IPS-15b (cell line): ENCODE measurements at regions not wholly inside any gene's neighbourhood (a gene's known extent, or its start where the extent isn't known, plus 50 kb on each side); places are given as distances from the start of the nearest gene placed in this dataset.

ENCODE experiments used
- H3K27me3 ChIP-seq: one replicate; pipeline ENCODE4 v1.6.1; 2013; ENCODE audit warnings: low read length; ENCODE audit not compliant: control insufficient read depth, insufficient read depth
- H3K36me3 ChIP-seq: one replicate; pipeline ENCODE4 v1.6.1; 2013; ENCODE audit warnings: low read length; ENCODE audit not compliant: control insufficient read depth, insufficient read depth
- H3K4me1 ChIP-seq: one replicate; pipeline ENCODE4 v1.6.1; 2013; ENCODE audit warnings: mild to moderate bottlenecking, low read length; ENCODE audit not compliant: control insufficient read depth, insufficient read depth
- H3K4me3 ChIP-seq: one replicate; pipeline ENCODE4 v1.5.1; 2013; ENCODE audit warnings: low read depth, low read length
- H3K9ac ChIP-seq: one replicate; pipeline ENCODE4 v1.6.1; 2013; ENCODE audit warnings: low read depth, mild to moderate bottlenecking, low read length
- H3K9me3 ChIP-seq: one replicate; pipeline ENCODE4 v1.6.1; 2013; ENCODE audit warnings: mild to moderate bottlenecking, low read length; ENCODE audit not compliant: control insufficient read depth, insufficient read depth

GRCh38 chr4:3848323-3848722, 82.1 kb downstream of the ADRA2C start:
- no peaks in the 10 kb centered on the region for H3K36me3 ChIP-seq
- H3K4me1 ChIP-seq = peaks cover 13% of the 10 kb centered on the region
- no peaks in the 10 kb centered on the region for H3K9me3 ChIP-seq
- H3K27me3 ChIP-seq = no peaks in the 10 kb centered on the region
- no peak overlapping the region for H3K4me3 ChIP-seq
- H3K9ac ChIP-seq = no peak overlapping the region

GRCh38 chr4:3849140-3849539, 83.0 kb downstream of the ADRA2C start:
- Histone ChIP-seq H3K4me1 (peaks cover 13% of the 10 kb centered on the region), H3K9ac (no peak overlapping the region), H3K27me3 (no peaks in the 10 kb centered on the region), H3K36me3 (no peaks in the 10 kb centered on the region), H3K9me3 (no peaks in the 10 kb centered on the region), H3K4me3 (no peak overlapping the region)

DNA sequence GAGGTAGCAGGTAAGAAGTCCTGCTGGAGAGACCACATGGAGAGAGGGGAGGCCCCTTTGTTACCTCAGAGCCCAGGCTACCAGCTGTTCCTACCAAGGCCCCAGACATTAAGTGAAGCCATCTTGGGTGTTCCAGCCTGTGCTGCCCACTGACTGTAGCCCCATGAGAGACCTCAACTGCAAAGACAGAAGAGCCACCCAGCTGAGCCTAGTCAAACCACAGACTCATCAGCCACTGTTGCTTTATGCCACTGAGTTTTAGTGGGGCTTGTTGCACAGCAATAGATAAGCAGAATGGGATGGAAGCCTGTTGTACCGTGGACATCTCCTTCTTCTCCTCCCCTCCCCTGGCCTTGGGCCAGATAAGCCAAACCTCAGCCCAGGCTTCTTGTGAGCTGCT, 83.9 kb downstream of the ADRA2C start:
- Histone ChIP-seq H3K27me3 (no peaks in the 10 kb centered on the region), H3K36me3 (no peaks in the 10 kb centered on the region), H3K9me3 (no peaks in the 10 kb centered on the region), H3K9ac (no peak overlapping the region), H3K4me3 (no peak overlapping the region), H3K4me1 (peaks cover 13% of the 10 kb centered on the region)

GRCh38 chr4:3851211-3851610, 85.0 kb downstream of the ADRA2C start:
- H3K4me3 ChIP-seq = no peak overlapping the region

GRCh38 chr4:3851881-3852280, 85.7 kb downstream of the ADRA2C start:
- H3K36me3 ChIP-seq = no peaks in the 10 kb centered on the region
- H3K4me3 ChIP-seq = no peak overlapping the region
- H3K27me3 ChIP-seq = no peaks in the 10 kb centered on the region
- no peak overlapping the region for H3K9ac ChIP-seq
- no peaks in the 10 kb centered on the region for H3K9me3 ChIP-seq
- peaks cover 13% of the 10 kb centered on the region for H3K4me1 ChIP-seq

More at GRCh38 chr4:3851211-3851610, 85.0 kb downstream of the ADRA2C start:
- no peaks in the 10 kb centered on the region for H3K36me3 ChIP-seq
- H3K27me3 ChIP-seq = no peaks in the 10 kb centered on the region
- peaks cover 13% of the 10 kb centered on the region for H3K4me1 ChIP-seq
- H3K9me3 ChIP-seq = no peaks in the 10 kb centered on the region
- H3K9ac ChIP-seq = no peak overlapping the region

GRCh38 chr4:3852309-3852708, 86.1 kb downstream of the ADRA2C start:
- Histone ChIP-seq H3K4me3 (no peak overlapping the region), H3K9ac (no peak overlapping the region), H3K9me3 (no peaks in the 10 kb centered on the region), H3K36me3 (no peaks in the 10 kb centered on the region), H3K4me1 (peaks cover 13% of the 10 kb centered on the region), H3K27me3 (no peaks in the 10 kb centered on the region)

DNA sequence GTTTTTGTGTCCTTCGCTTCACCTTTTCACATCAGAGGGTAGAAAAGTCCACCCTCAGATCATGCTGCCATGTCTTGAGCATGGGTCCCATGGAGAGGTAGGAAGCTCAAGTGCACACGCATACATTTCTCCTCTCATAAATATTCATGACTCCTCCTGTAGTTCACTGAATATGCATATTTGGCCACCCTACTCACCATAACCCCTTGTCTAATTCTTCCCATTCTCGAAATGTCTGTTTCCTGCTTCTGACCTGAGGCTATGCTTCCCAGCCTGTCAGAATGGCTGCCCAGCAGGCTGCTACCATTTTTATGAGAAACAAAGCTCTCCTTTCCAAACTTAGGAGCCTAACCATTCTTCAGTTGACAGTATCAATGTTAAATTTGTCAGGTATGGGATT, 86.5 kb downstream of the ADRA2C start:
- H3K36me3 ChIP-seq = no peaks in the 10 kb centered on the region
- no peaks in the 10 kb centered on the region for H3K9me3 ChIP-seq
- H3K4me1 ChIP-seq = peaks cover 13% of the 10 kb centered on the region
- no peak overlapping the region for H3K4me3 ChIP-seq
- no peaks in the 10 kb centered on the region for H3K27me3 ChIP-seq
- no peak overlapping the region for H3K9ac ChIP-seq

GRCh38 chr4:3853388-3854035, 87.3 kb downstream of the ADRA2C start:
- H3K27me3 ChIP-seq = no peaks in the 10 kb centered on the region
- H3K9ac ChIP-seq = no peak overlapping the region
- H3K4me1 ChIP-seq = peaks cover 13% of the 10 kb centered on the region

GRCh38 chr4:3854661-3855060, 88.5 kb downstream of the ADRA2C start:
- H3K27me3 ChIP-seq = no peaks in the 10 kb centered on the region
- H3K4me1 ChIP-seq = peaks cover 13% of the 10 kb centered on the region
- no peak overlapping the region for H3K4me3 ChIP-seq
- H3K9me3 ChIP-seq = no peaks in the 10 kb centered on the region
- H3K36me3 ChIP-seq = no peaks in the 10 kb centered on the region
- H3K9ac ChIP-seq = no peak overlapping the region

More at GRCh38 chr4:3853388-3854035, 87.3 kb downstream of the ADRA2C start:
- Histone ChIP-seq H3K36me3 (no peaks in the 10 kb centered on the region), H3K4me3 (no peak overlapping the region), H3K9me3 (no peaks in the 10 kb centered on the region)

DNA sequence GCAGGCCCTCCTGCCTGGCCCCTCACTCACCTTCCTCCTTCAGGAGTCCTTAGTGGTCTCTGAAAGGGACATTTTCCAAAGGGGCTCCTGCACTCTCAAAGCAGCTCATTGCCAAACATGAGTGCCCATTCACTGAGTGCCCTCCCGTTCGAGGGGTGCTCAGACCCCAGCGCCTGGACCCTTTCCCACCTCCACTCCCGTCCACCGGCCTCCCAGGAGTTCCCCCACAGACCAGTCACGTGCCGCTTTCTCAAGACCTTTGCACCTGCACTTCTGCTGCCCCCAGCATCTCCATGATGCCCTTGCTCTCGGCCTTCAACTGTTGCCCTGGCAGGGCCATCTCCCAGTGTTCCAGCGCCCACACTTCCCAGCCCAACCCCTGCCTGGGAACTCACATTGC, 89.5 kb downstream of the ADRA2C start:
- no peak overlapping the region for H3K4me3 ChIP-seq
- peaks cover 13% of the 10 kb centered on the region for H3K4me1 ChIP-seq
- no peaks in the 10 kb centered on the region for H3K27me3 ChIP-seq
- no peak overlapping the region for H3K9ac ChIP-seq
- no peaks in the 10 kb centered on the region for H3K36me3 ChIP-seq
- no peaks in the 10 kb centered on the region for H3K9me3 ChIP-seq

DNA sequence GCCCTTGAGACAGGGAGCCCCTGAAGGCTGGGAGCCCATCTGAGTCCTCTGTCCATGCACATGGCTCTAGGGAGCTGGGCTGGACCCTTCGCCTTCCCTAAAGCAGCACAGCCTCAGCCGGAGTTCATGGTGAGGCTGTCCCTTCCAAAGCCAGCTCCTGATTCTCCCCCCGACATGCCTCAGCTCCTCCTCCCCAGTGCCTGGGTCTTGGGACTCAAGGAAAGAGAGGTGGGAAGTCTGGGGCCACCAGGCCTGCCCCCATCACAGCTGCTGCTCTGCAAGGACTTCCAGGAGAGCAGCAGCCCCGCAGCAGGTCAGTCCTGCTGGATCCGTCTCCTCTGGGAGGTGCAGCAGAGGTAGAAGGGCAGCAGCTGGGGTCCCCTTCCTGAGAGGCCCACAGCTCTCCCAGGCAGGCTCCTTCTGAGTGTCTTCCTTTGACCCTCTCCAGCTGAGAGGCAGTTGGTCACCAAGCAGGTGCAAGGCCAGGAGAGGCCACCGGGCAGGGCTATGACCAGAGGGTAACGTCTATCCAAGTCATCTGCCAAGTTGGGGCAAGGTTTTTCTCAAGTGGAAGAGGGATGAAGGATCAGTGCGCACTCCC, 90.5 kb downstream of the ADRA2C start:
- Histone ChIP-seq H3K36me3 (no peaks in the 10 kb centered on the region), H3K27me3 (no peaks in the 10 kb centered on the region), H3K9ac (no peak overlapping the region), H3K4me1 (peaks cover 6% of the 10 kb centered on the region), H3K9me3 (no peaks in the 10 kb centered on the region), H3K4me3 (no peak overlapping the region)

- Histone ChIP-seq H3K27me3 (no peaks in the 10 kb centered on the region), H3K4me1 (peaks cover 9% of the 10 kb centered on the region), H3K4me3 (no peak overlapping the region), H3K9ac (no peak overlapping the region), H3K9me3 (no peaks in the 10 kb centered on the region), H3K36me3 (no peaks in the 10 kb centered on the region)
Observed at GRCh38 chr4:3857269-3857926, 91.2 kb downstream of the ADRA2C start.
